ENCODE measurements at regions not wholly inside any gene's neighbourhood (a gene's known extent, or its start where the extent isn't known, plus 50 kb on each side); places are given as distances from the start of the nearest gene placed in this dataset.

DNA sequence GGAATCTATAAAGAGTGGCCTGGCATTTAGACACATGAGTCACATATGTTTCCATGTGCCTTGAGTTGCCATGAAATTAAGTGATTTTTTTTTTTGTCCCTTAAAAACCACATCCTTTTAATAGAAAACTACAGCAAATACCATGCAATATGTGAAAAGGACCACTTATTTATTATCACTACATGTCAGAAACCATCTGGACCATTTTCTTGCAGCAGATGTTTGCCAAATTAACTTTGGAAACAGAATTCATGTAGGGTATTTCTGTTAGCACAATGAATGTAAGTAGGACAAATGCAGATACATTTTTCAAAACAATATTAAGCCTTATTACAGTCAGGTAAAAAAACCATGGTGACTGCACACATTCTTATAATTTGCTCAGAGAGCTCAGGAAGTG lies 230.6 kb downstream of the REEP3 start:
- no peak for TF ChIP-seq EZH2phosphoT487 (IDR thresholded peaks at IDR 0.05; ENCODE audit: low read depth, severe bottlenecking, unreplicated experiment)
- TF ChIP-seq, protein P1, sequence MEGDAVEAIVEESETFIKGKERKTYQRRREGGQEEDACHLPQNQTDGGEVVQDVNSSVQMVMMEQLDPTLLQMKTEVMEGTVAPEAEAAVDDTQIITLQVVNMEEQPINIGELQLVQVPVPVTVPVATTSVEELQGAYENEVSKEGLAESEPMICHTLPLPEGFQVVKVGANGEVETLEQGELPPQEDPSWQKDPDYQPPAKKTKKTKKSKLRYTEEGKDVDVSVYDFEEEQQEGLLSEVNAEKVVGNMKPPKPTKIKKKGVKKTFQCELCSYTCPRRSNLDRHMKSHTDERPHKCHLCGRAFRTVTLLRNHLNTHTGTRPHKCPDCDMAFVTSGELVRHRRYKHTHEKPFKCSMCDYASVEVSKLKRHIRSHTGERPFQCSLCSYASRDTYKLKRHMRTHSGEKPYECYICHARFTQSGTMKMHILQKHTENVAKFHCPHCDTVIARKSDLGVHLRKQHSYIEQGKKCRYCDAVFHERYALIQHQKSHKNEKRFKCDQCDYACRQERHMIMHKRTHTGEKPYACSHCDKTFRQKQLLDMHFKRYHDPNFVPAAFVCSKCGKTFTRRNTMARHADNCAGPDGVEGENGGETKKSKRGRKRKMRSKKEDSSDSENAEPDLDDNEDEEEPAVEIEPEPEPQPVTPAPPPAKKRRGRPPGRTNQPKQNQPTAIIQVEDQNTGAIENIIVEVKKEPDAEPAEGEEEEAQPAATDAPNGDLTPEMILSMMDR (IDR thresholded peaks at IDR 0.05; ENCODE audit: poor library complexity): no peak

Measured in hepatocyte (in vitro differentiated cells).